ENCODE measurements at regions not wholly inside any gene's neighbourhood (a gene's known extent, or its start where the extent isn't known, plus 50 kb on each side); places are given as distances from the start of the nearest gene placed in this dataset.

DNA sequence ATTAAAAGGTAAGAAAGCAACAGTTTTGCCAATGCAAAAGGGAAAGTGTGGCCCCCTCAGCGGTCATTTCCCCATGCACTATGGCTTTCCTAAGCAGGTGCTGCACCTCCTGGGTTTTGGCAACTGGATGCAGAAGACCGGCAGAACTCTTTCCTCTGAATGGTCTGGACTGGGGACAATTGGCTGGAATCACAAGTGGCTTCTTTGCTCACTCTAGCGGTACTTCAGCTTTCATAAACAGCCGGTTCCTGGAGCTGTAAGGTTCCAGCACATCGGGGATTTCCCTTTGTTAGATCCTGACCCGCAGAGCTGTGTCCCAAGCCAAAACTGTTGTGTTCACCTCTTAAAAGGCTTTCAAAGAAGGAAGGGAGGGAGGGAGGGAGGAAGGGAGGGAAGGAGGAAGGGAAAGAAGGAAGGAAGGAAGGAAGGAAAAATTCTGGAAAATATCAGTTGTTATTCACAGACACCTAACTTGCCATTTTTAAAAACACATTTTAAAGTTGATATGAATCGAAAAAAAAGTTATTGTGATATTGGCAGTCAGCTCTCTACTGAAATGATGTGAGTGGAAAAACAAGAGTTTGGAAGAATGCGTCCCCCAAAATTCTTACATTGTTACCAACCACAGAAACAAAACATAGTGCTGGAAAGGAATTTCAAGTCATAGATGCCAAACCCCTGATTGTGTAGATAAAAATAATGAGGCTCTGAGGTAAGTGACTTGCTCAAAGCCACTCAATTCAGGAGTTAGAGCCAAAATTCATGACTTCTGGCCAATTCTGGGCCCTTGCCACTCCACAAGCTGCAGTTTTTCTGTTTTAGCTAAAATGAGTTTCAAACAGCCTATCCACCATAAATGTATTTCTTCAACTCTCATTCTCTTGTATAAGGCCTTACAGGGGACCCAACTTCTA is 220.6 kb upstream of the HMGA2 start:
- Histone ChIP-seq H3K79me2 (ENCODE audit: control insufficient read depth, insufficient read depth, low read length) (peaks cover 14% of the 10 kb centered on the region), H3K27ac (ENCODE audit: insufficient read depth, low read depth, low read length) (peak overlapping the region; percentile 95), H3K9ac (replicated peaks; ENCODE audit: extremely low read depth, insufficient read depth, low read length) (peak overlapping the region; percentile 88), H3K9me1 (replicated peaks; ENCODE audit: control insufficient read depth, extremely low read depth, insufficient read depth, low read length) (no peaks in the 10 kb centered on the region), H3K4me2 (ENCODE audit: insufficient read depth, low read length) (peak overlapping the region; percentile 89), H3K4me3 (replicated peaks in 1 of 3; ENCODE audit: insufficient read depth in 1 of 3, low read depth in 1 of 3, low read length in 3 of 3) (peak overlapping the region; percentile 18 to 77 (median 24)), H3K27me3 (ENCODE audit: control insufficient read depth in 2 of 2, insufficient read depth in 2 of 2, low read length in 2 of 2) (no peaks in the 10 kb centered on the region), H3K36me3 (ENCODE audit: control insufficient read depth in 2 of 2, extremely low read depth in 1 of 2, insufficient read depth in 2 of 2, low read length in 2 of 2) (no peaks in the 10 kb centered on the region), H4K20me1 (replicated peaks; ENCODE audit: control insufficient read depth, extremely low read depth, insufficient read depth, low read length) (no peaks in the 10 kb centered on the region), H3K9me3 (replicated peaks; ENCODE audit: control insufficient read depth, insufficient read depth, low read length) (no peaks in the 10 kb centered on the region), H3K4me1 (ENCODE audit: control insufficient read depth, extremely low read depth, insufficient read depth, low read length) (peaks cover 56% of the 10 kb centered on the region), H2AFZ (ENCODE audit: low read depth, low read length) (no peak overlapping the region)
- dilution Hi-C loops (cut with MboI; ENCODE audit: extremely low pct_ligation_motif_present, low sequenced_read_pairs) (no loop called here), intact Hi-C loops (cut with micrococcal nuclease) (loop anchor here (1.0 to 5.0 kb wide), 14 partner anchors 28 to 713 kb away; no protein-coding TSS in a partner anchor)
- BruUV-seq (replicated peaks), result TSS peak; percentile 89
- ChIA-PET POLR2A (interaction anchor here (0.6 to 1.3 kb wide), 5 partner anchors 8 to 292 kb away, joined by 3 to 5 read pairs (median 3); no protein-coding TSS in a partner anchor), CTCF (interaction anchor here (0.6 to 3.2 kb wide), 33 partner anchors 8 to 484 kb away, joined by 3 to 60 read pairs (median 9); no protein-coding TSS in a partner anchor)
- peak; percentile 82 for DNase-seq (ENCODE audit: low read depth, low spot score)
- TF ChIP-seq, protein P1, sequence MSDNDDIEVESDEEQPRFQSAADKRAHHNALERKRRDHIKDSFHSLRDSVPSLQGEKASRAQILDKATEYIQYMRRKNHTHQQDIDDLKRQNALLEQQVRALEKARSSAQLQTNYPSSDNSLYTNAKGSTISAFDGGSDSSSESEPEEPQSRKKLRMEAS (IDR thresholded peaks at IDR 0.05; ENCODE audit: insufficient read depth, insufficient read length), result no peak
- TF ChIP-seq JUN (IDR thresholded peaks at IDR 0.05; ENCODE audit: borderline replicate concordance, insufficient read depth, insufficient read length, low read depth) (peak; percentile 74), FOS (IDR thresholded peaks at IDR 0.05; ENCODE audit: borderline replicate concordance, insufficient read depth, low read length) (peak; percentile 4), GATA2 (IDR thresholded peaks at IDR 0.05; ENCODE audit: insufficient read depth, insufficient read length, low read depth, low read length) (peak; percentile 88), POLR2A (IDR thresholded peaks at IDR 0.05; ENCODE audit: low read depth, low read length) (peak; percentile 22), POLR2AphosphoS5 (IDR thresholded peaks at IDR 0.05; ENCODE audit: insufficient read depth, low read depth, low read length) (peak; percentile 29), EZH2 (IDR thresholded peaks at IDR 0.05; ENCODE audit: borderline replicate concordance, low read depth, low read length, severe bottlenecking) (no peak), MYC (IDR thresholded peaks at IDR 0.05; ENCODE audit: low read depth, low read length) (no peak)
- TF ChIP-seq, protein P2, sequence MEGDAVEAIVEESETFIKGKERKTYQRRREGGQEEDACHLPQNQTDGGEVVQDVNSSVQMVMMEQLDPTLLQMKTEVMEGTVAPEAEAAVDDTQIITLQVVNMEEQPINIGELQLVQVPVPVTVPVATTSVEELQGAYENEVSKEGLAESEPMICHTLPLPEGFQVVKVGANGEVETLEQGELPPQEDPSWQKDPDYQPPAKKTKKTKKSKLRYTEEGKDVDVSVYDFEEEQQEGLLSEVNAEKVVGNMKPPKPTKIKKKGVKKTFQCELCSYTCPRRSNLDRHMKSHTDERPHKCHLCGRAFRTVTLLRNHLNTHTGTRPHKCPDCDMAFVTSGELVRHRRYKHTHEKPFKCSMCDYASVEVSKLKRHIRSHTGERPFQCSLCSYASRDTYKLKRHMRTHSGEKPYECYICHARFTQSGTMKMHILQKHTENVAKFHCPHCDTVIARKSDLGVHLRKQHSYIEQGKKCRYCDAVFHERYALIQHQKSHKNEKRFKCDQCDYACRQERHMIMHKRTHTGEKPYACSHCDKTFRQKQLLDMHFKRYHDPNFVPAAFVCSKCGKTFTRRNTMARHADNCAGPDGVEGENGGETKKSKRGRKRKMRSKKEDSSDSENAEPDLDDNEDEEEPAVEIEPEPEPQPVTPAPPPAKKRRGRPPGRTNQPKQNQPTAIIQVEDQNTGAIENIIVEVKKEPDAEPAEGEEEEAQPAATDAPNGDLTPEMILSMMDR (IDR thresholded peaks at IDR 0.05; ENCODE audit: extremely low read depth in 1 of 2, insufficient read depth in 1 of 2, low read depth in 1 of 2, low read length in 2 of 2), result no peak
- FAIRE-seq, result peak; percentile 92
